Gastrocnemius medialis (tissue), 4 donors: ENCODE measurements at regions not wholly inside any gene's neighbourhood (a gene's known extent, or its start where the extent isn't known, plus 50 kb on each side); places are given as distances from the start of the nearest gene placed in this dataset.

ENCODE experiments used
- POLR2A ChIP-seq, 2 donors: fragments of 450-650 bp; IDR thresholded peaks; one replicate each; pipeline ENCODE4 v1.6.1; 2017; ENCODE audit warnings: antibody characterized with exemption in 2 of 2, mild to moderate bottlenecking in 2 of 2, moderate library complexity in 2 of 2
- TF ChIP-seq, protein P1 (sequence below), 5 experiments: fragments of 450-650 bp in 3 of 5; fragments of 200-600 bp in 2 of 5; sonication (generic) in 2 of 5; IDR thresholded peaks in 4 of 5; conservative IDR thresholded peaks in 1 of 5; 1 replicate in 4 of 5; 2 replicates in 1 of 5; pipeline ENCODE4 v1.5.1; 2016 to 2019; ENCODE audit warnings: antibody characterized with exemption in 5 of 5, mild to moderate bottlenecking in 3 of 5, moderate library complexity in 3 of 5

DNA sequence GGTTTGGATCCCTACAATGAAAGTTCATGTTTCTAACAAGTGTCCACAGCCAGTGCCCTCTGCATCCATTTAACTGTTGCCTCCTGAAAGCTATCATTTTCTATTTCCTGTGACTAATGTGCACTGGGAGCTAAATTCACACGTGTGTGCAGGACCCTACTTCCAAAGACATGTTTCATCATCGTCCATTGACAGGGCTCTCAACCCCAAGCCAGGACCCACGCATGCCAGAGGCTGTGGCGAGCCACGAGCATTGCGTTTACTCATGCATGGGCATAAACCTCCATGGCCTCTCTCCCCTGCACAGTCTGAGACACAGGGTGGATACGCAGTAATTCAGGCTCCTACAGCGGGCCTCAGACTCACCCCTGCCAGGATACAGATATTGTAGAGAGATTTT lies 153.2 kb downstream of the MAFB start:
- TF ChIP-seq, protein P1, sequence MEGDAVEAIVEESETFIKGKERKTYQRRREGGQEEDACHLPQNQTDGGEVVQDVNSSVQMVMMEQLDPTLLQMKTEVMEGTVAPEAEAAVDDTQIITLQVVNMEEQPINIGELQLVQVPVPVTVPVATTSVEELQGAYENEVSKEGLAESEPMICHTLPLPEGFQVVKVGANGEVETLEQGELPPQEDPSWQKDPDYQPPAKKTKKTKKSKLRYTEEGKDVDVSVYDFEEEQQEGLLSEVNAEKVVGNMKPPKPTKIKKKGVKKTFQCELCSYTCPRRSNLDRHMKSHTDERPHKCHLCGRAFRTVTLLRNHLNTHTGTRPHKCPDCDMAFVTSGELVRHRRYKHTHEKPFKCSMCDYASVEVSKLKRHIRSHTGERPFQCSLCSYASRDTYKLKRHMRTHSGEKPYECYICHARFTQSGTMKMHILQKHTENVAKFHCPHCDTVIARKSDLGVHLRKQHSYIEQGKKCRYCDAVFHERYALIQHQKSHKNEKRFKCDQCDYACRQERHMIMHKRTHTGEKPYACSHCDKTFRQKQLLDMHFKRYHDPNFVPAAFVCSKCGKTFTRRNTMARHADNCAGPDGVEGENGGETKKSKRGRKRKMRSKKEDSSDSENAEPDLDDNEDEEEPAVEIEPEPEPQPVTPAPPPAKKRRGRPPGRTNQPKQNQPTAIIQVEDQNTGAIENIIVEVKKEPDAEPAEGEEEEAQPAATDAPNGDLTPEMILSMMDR (IDR thresholded peaks at IDR 0.05 in 4 of 5, conservative IDR thresholded peaks at IDR 0.05 in 1 of 5) = no peak
- no peak for TF ChIP-seq POLR2A (IDR thresholded peaks at IDR 0.05)
